Activated T-helper 1 cell treated with anti-CD3 and anti-CD28 coated beads, Interleukin-2, amount 50 U/mL, for 16 hours (primary cell): ENCODE measurements at regions not wholly inside any gene's neighbourhood (a gene's known extent, or its start where the extent isn't known, plus 50 kb on each side); places are given as distances from the start of the nearest gene placed in this dataset.
"Not testable (repeated sequence)": the region's sequence is repeated elsewhere in the genome, so short reads cannot be mapped to it uniquely, and the experiment has no call there.

Experiments used
- DNase-seq, 2 donors: peaks; one replicate each; pipeline ENCODE4 v3.0.0-alpha.2; 2020; ENCODE audit warnings: low read depth in 1 of 2, low spot score in 1 of 2

- not testable (repeated sequence) for DNase-seq
These were observed 95.5 kb upstream of the PLEKHM1 start for GRCh38 chr17:45585794-45586650.

DNA sequence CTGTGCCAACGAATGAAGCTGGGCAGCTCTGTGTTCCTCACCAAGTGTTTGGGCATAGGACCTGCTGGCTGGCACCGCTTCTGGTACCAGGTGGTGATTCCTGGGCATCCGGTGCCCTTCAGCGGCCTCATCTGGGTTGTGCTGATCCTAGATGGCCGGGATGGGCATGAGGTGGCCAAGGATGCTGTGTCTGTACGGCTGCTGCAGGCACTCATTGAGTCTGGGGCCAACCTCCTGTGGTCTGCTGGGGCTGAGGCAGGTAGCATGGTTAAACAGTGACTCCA, 96.1 kb upstream of the PLEKHM1 start:
- not testable (repeated sequence) for DNase-seq

DNA sequence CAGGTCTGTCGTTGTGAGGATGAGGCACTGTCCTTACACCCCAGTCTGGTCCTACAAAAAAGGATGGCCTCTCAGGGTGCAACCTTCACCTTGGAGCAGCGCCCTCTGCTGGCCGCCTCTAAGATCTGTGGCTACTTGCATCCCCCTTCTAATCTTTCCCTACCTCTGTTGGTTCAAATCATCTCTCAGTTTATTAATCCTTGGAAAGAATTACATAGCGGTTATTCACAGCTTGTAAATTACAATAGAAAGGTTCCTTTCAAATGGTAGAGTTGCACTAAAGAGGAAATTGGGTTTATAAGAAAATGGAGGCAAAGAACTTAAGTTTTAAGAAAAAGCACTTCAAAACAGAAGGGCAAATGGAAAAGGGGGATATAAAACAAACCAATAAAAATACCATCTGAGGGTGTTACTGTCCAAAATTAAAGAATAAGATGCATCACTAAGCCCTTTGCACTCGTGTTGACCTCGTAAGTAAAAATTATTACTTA, 102.0 kb upstream of the PLEKHM1 start:
- DNase-seq: peak; percentile 57 to 82

DNA sequence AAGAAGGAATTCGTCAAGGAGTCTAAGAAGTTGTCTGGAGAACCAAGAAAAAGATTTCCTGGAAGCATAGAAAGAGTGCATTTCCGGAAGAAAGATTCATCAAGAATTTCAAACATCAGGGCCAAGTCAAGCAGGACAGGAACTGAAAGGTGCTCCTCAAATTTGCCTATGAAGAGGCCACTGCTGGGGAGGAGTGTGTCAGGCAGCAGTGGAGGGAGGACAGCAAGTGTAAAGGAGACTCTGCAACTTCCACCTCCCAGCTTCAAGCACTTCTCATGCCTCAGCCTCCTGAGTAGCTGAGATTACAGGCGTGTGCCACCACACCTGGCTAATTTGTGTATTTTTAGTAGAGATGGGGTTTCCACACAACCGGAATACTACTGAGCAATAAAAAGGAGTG, 105.8 kb upstream of the PLEKHM1 start:
- DNase-seq: not testable (repeated sequence)

DNA sequence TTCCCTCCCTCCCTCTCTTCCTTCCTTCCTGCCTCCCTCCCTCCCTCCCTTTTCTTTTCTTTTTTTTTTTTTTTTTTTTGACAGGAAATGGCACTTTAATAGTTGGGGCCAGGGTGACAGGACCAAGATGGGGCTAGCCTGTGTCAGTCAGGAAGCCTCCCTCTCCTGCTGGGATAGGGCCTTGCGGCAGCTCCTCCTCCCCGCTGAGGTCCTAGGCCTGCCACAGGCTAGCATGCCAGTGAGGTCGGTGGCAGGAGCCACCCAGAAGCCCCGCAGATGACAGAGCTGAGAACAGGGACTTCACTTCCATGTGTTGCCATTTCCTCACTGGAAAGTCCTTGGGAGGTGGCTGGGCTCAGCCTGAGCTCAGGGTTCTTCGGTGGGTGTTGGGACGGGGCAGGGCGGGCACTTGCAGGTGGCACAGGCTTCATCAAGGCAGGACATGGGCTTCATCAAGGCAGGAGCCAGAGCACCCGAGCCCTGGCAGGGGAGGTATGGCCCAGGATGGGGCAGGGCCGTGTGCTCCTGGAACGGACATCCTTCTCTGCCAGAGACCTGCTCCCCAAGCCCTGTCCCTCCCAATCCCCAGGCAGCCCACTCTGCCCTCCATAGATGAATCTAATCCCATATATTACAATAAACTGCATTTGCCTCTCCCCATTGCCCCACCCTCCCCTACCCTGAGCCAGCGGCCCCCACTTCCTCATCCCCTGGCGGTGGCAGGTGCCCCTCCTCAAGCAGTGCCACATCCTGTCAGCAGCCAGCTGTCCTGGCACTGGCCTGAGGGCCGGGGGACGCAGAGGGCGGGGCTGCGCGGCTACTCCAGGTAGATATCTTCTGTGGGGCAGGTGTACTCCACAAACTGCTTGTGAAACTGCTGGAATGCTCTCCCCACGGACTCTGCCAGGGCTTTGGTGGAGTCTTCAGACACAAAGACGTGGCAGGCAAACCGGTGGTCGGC, 109.8 kb upstream of the PLEKHM1 start:
- DNase-seq: not testable (repeated sequence)

GRCh38 chr17:45601013-45601412, 110.5 kb upstream of the PLEKHM1 start:
- DNase-seq: not testable (repeated sequence)

GRCh38 chr17:45601605-45602539, 111.4 kb upstream of the PLEKHM1 start:
- DNase-seq: not testable (repeated sequence)

GRCh38 chr17:45605751-45606150, 115.2 kb upstream of the PLEKHM1 start:
- DNase-seq: not testable (repeated sequence)

DNA sequence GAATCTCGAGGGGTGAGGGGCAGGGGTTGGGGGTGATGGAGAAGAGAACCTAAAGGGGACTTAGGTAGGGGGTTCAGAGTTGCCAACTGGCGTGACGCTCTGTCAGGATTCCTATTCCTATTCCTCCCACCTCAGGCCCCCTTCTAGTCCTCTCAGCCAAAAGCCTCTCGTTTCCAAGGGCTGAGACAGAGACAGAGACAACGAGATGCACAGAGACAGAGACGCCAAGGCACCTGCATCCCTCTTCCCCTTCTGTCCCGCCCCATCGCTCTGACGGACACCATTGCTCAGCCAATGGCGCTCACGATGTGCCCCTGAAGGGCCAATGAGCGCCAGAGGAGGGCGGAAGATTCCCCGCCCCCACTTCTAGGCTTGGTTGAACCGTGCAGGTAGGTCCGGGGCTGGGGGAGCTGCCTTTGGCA, 129.5 kb upstream of the PLEKHM1 start:
- DNase-seq: peak; percentile 63 to 74

DNA sequence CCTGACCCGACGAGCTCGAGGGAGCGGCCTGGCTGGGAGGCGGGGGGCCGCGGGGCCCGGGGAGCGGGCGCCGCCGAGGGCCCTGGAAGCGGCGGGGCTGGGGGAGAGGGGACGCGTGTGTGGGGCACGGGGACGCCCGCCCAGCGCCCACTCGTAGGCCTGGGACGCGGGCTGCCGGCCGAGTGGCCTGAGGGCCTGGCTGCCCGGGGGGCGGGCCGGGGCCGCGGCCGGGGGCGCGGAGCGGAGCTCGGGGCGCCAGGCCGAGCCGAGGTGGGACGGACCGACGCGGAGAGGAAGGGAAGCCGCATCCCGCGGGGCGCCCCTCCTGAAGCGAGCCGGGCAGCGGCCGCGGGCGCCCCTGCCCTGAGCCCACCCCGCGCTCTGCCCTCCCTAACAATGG, 129.9 kb upstream of the PLEKHM1 start:
- DNase-seq: not testable (repeated sequence)

GRCh38 chr17:45621087-45621486, 130.6 kb upstream of the PLEKHM1 start:
- not testable (repeated sequence) for DNase-seq

- not testable (repeated sequence) for DNase-seq
These were observed 131.8 kb upstream of the PLEKHM1 start for GRCh38 chr17:45622295-45622694.

DNA sequence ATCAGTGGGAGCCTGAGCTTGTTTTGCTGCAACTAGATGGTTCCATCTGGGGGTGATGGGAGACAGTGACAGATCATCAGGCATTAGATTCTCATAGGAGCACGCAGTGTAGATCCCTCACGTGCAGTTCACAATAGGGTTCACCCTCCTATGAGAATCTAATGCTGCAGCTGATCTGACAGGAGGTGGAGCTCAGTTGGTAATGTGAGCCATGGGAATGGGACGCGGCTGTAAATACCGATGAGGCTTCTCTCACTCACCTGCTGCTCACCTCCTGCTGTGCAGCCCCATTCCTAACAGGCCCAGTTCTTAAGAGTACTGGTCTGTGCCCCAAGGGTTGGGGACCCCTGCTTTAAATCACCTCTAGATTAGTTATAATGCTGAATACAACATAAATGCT, 137.5 kb upstream of the PLEKHM1 start:
- no peak for DNase-seq

- no peak for DNase-seq
These were observed 141.4 kb upstream of the PLEKHM1 start for GRCh38 chr17:45631941-45632340.

- no peak for DNase-seq
These were observed 144.7 kb upstream of the CRHR1 start for GRCh38 chr17:45639297-45639849.

- DNase-seq: peak; percentile 48 to 56
These were observed 143.8 kb upstream of the CRHR1 start for GRCh38 chr17:45640141-45640850.

DNA sequence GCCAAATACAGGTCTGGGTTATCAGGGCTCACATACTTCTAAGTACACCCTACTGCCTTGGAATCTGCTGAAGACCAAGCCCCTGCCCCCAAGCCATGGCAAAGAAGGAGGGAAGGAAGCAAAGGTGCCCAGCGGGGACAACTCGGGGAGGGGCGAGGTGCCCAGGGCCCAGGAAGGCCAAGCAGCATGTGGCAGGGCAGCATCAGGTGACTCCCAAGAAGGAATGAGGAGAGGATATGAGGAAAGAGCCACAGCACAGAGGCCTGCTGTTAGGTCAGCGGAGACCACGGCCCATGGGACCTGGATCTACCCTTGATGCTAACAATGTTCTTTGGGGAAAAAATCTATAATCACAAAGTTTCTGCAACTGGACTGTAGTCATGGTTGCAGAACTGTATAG, 142.6 kb upstream of the CRHR1 start:
- no peak for DNase-seq

GRCh38 chr17:45643591-45643990, 140.5 kb upstream of the CRHR1 start:
- no peak for DNase-seq

DNA sequence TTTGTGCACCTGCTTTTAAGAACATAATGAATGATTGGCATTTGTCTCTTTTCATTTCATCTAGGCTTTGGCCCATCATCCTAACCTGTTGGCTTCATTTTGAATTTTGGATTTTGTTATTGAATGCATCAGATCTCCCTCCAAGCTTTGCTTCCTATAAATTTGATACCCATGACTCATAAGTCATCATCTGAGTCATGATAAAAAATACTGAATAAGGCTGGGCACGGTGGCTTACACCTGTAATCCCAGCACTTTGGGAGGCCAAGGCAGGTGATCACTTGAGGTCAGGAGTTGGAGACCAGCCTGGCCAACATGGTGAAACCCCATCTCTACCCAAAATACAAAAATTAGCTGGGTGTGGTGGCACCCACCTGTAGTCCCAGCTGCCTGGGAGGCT, 139.5 kb upstream of the CRHR1 start:
- DNase-seq: not testable (repeated sequence)

GRCh38 chr17:45645330-45645729, 138.8 kb upstream of the CRHR1 start:
- DNase-seq: no peak
